Vagina (tissue), 2 donors: ENCODE measurements at regions not wholly inside any gene's neighbourhood (a gene's known extent, or its start where the extent isn't known, plus 50 kb on each side); places are given as distances from the start of the nearest gene placed in this dataset.

ENCODE experiments used
- DNase-seq, 2 donors: peaks; one replicate each; pipeline ENCODE4 v3.0.0-alpha.2; 2017; ENCODE audit errors: extremely low spot score in 2 of 2
- H3K27ac ChIP-seq: fragments of 200-600 bp; sonication (generic); one replicate; pipeline ENCODE4 v1.5.1; 2019
- H3K27me3 ChIP-seq: fragments of 200-600 bp; sonication (generic); one replicate; pipeline ENCODE4 v1.5.1; 2019
- H3K36me3 ChIP-seq, 2 donors: fragments of 200-600 bp; sonication (generic); one replicate each; pipeline ENCODE4 v1.5.1; 2017 to 2019
- H3K4me1 ChIP-seq: fragments of 200-600 bp; sonication (generic); one replicate; pipeline ENCODE4 v1.5.1; 2019
- H3K4me3 ChIP-seq, 2 donors: fragments of 200-600 bp; sonication (generic); 1 replicate in 1 of 2; 2 replicates in 1 of 2; pipeline ENCODE4 v1.5.1; 2016 to 2019
- H3K9me3 ChIP-seq: fragments of 200-600 bp; sonication (generic); one replicate; pipeline ENCODE4 v1.5.1; 2019
- POLR2A ChIP-seq, 2 donors: fragments of 450-650 bp; IDR thresholded peaks; one replicate each; pipeline ENCODE4 v1.6.1; 2017; ENCODE audit warnings: antibody characterized with exemption in 2 of 2, mild to moderate bottlenecking in 2 of 2, moderate library complexity in 2 of 2
- POLR2AphosphoS5 ChIP-seq, 2 donors: sonication (generic); formaldehyde crosslinking; IDR thresholded peaks; one replicate each; pipeline ENCODE4 v1.9.0; 2017; ENCODE audit warnings: antibody characterized with exemption in 2 of 2, mild to moderate bottlenecking in 2 of 2, low read depth in 1 of 2; ENCODE audit not compliant: insufficient read depth in 1 of 2
- intact Hi-C: fragments of 100-400 bp; cut with DNase I; formaldehyde crosslinking; loops from one replicate; pipeline ENCODE4 v1.15.1; 2023
- TF ChIP-seq, protein P1 (sequence below), 3 experiments: fragments of 450-650 bp in 2 of 3; fragments of 200-600 bp in 1 of 3; sonication (generic) in 1 of 3; IDR thresholded peaks; one replicate each; pipeline ENCODE4 v1.5.1; 2017 to 2019; ENCODE audit warnings: antibody characterized with exemption in 3 of 3, mild to moderate bottlenecking in 2 of 3, moderate library complexity in 2 of 3

DNA sequence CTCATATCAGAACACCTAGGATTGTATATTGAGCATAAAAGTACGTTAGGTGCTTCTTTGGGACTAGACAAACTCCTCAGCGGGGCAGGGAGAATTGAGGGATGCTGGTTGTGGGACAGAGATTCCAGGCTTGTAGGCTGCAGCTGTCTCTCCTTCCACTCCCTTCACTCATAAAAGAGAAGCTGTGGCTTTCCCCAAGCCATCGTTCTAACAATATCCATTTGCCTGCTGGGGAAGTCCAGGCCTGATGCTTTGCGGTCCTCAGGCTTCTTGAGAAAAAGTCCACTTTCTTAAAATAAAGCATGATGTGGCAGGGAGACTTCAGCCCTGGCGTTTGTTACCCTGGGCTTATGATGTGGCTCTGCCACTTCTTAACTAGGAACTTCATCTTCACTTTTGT lies 129.3 kb upstream of the OSMR start:
- TF ChIP-seq, protein P1, sequence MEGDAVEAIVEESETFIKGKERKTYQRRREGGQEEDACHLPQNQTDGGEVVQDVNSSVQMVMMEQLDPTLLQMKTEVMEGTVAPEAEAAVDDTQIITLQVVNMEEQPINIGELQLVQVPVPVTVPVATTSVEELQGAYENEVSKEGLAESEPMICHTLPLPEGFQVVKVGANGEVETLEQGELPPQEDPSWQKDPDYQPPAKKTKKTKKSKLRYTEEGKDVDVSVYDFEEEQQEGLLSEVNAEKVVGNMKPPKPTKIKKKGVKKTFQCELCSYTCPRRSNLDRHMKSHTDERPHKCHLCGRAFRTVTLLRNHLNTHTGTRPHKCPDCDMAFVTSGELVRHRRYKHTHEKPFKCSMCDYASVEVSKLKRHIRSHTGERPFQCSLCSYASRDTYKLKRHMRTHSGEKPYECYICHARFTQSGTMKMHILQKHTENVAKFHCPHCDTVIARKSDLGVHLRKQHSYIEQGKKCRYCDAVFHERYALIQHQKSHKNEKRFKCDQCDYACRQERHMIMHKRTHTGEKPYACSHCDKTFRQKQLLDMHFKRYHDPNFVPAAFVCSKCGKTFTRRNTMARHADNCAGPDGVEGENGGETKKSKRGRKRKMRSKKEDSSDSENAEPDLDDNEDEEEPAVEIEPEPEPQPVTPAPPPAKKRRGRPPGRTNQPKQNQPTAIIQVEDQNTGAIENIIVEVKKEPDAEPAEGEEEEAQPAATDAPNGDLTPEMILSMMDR (IDR thresholded peaks at IDR 0.05) = no peak
- no peak for TF ChIP-seq POLR2AphosphoS5 (IDR thresholded peaks at IDR 0.05; ENCODE audit: insufficient read depth in 1 of 2, low read depth in 1 of 2)
- TF ChIP-seq POLR2A (IDR thresholded peaks at IDR 0.05) = no peak
- Histone ChIP-seq H3K9me3 (no peaks in the 10 kb centered on the region), H3K4me1 (peaks cover 7% of the 10 kb centered on the region), H3K27me3 (no peaks in the 10 kb centered on the region), H3K4me3 (no peak overlapping the region), H3K36me3 (no peaks in the 10 kb centered on the region), H3K27ac (no peak overlapping the region)
- DNase-seq = no peak
- intact Hi-C loops = no loop called here

DNA sequence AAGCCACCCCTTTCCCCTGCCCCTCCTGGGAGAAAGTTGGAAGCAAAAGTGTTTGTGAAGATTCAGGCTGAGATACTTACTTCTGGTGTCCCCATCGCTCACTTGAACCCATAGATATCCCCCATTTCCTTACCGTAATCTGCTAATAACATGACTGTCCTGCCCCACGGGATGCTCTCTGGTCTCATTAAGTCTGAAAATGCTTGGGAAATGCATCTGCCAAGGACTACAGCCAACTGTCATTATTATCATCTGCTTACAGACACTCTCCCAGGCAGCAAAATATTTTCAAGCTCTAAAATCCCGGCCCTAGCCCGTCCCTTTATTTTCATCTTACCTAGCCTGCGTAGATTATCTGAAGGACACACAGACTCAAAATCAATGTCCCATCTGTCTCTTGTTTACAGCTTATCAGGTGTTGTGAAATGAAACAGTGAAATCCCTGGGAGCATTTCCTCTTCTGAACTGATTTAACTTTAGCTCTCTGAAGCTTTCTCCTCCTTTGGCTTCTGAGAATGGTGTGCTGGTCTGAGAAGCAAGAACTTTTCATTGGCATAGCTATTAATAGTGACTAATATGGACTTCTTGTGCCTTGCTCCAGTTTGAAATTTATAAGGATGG lies 126.9 kb upstream of the OSMR start:
- intact Hi-C loops = no loop called here
- Histone ChIP-seq H3K9me3 (no peaks in the 10 kb centered on the region), H3K4me1 (peaks cover 7% of the 10 kb centered on the region), H3K27ac (peak overlapping the region; percentile 39), H3K4me3 (no peak overlapping the region), H3K27me3 (no peaks in the 10 kb centered on the region), H3K36me3 (no peaks in the 10 kb centered on the region)
- no peak for DNase-seq
- TF ChIP-seq POLR2A (IDR thresholded peaks at IDR 0.05) = no peak
- TF ChIP-seq, protein P1 (IDR thresholded peaks at IDR 0.05) = no peak
- TF ChIP-seq POLR2AphosphoS5 (IDR thresholded peaks at IDR 0.05; ENCODE audit: insufficient read depth in 1 of 2, low read depth in 1 of 2) = no peak

DNA sequence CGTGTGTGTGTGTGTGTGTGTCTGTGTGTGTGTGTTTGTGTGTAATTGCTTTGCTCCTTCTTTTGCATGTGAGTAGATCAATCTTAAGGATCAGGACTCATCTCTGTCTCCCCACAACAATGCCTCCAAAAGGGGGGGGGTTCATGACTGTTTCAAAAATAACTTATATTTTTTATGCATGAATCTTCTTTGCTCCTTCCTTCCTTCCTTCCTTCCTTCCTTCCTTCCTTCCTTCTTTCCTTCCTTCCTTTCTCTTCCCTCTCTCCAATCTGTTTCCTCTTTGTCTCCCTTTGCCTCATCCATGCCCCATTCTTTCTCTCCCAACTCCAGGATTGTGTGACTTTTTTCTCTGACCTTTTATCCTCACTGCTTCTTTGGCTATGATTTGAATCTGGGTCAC lies 126.4 kb upstream of the OSMR start:
- H3K9me3 ChIP-seq = no peaks in the 10 kb centered on the region
- H3K27ac ChIP-seq = peak overlapping the region; percentile 44
- H3K36me3 ChIP-seq = no peaks in the 10 kb centered on the region
- H3K27me3 ChIP-seq = no peaks in the 10 kb centered on the region
- intact Hi-C loops = no loop called here
- peaks cover 7% of the 10 kb centered on the region for H3K4me1 ChIP-seq
- no peak for DNase-seq
- TF ChIP-seq, protein P1 (IDR thresholded peaks at IDR 0.05) = no peak
- TF ChIP-seq POLR2A (IDR thresholded peaks at IDR 0.05) (no peak), POLR2AphosphoS5 (IDR thresholded peaks at IDR 0.05; ENCODE audit: insufficient read depth in 1 of 2, low read depth in 1 of 2) (no peak)
- no peak overlapping the region for H3K4me3 ChIP-seq

DNA sequence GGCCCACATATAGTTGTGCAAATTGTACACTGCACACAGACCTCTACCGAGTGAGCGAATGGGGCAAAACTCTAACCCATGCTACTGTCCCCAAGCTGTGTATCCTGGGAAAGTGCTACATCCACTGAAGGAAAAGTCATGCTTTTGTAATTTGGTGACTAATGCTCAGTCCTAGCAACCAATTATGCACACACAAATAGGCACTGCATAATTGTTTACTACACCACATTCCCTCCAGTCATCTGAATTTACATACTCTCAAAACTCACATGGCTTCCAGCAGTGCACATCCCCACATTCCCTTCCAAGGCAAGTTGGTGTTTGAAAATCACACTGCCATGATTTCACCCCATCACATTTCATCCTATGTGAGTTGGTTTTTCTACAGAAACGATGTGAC lies 125.9 kb upstream of the OSMR start:
- Histone ChIP-seq H3K4me1 (peaks cover 7% of the 10 kb centered on the region), H3K36me3 (no peaks in the 10 kb centered on the region), H3K9me3 (no peaks in the 10 kb centered on the region), H3K27me3 (no peaks in the 10 kb centered on the region), H3K27ac (peak overlapping the region; percentile 44), H3K4me3 (no peak overlapping the region)
- intact Hi-C loops = no loop called here
- no peak for DNase-seq
- TF ChIP-seq, protein P1 (IDR thresholded peaks at IDR 0.05) = no peak
- TF ChIP-seq POLR2AphosphoS5 (IDR thresholded peaks at IDR 0.05; ENCODE audit: insufficient read depth in 1 of 2, low read depth in 1 of 2) = no peak
- TF ChIP-seq POLR2A (IDR thresholded peaks at IDR 0.05) = no peak

DNA sequence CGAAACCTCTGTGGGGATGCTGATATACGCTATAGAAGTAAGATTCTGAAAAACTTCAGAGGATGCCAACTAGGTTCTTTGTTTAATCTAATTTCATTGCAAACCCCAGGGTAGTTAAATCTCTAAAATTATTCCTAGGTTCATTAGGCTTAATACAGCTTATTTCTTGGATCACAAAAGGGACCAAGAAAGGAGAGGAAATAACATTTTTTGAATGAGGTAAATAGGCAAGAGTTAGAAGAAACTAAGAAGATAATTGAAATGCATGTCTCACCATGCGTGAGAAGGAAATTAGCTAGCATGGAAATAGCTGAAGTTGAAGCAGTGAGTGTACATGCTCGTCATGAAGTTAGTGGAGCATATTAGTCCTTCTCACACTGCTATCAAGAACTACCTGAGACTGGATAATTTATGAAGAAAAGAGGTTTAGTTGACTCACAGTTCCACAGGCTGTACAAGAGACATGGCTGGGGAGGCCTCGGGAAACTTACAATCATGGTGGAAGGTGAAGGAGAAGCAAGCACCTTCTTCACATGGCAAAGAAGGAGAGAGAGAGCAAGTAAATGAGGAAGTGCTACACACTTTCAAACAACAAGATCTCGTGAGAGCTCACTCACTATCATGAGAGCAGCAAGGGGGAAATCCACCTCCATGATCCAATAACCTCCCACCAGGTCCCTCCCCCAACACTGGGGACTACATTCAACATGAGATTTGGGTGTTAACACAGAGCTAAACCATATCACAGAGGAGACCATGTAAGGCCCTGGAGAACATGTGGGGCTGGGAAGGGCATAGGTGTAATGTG lies 125.1 kb upstream of the OSMR start:
- intact Hi-C loops = no loop called here
- Histone ChIP-seq H3K27ac (no peak overlapping the region), H3K9me3 (no peaks in the 10 kb centered on the region), H3K4me1 (peaks cover 7% of the 10 kb centered on the region), H3K36me3 (no peaks in the 10 kb centered on the region), H3K4me3 (no peak overlapping the region), H3K27me3 (no peaks in the 10 kb centered on the region)
- no peak for DNase-seq
- TF ChIP-seq, protein P1 (IDR thresholded peaks at IDR 0.05) = no peak
- TF ChIP-seq POLR2A (IDR thresholded peaks at IDR 0.05) = no peak
- no peak for TF ChIP-seq POLR2AphosphoS5 (IDR thresholded peaks at IDR 0.05; ENCODE audit: insufficient read depth in 1 of 2, low read depth in 1 of 2)
